OCI-LY1 (cell line): ENCODE measurements at regions not wholly inside any gene's neighbourhood (a gene's known extent, or its start where the extent isn't known, plus 50 kb on each side); places are given as distances from the start of the nearest gene placed in this dataset.

Experiments
- EZH2 ChIP-seq: fragments of 200-600 bp; sonication (generic), shearing (Covaris generic); IDR thresholded peaks from 2 replicates; pipeline ENCODE4 v1.8.0; 2017; ENCODE audit warnings: borderline replicate concordance, mixed run types, mild to moderate bottlenecking, antibody characterized with exemption, low read length, moderate library complexity, mixed read lengths
- TF ChIP-seq, protein P1 (sequence below): fragments of 200-600 bp; sonication (generic), shearing (Covaris generic); IDR thresholded peaks from 2 replicates; pipeline ENCODE4 v1.5.1; 2017; ENCODE audit warnings: mild to moderate bottlenecking, antibody characterized with exemption, low read length, moderate library complexity, mixed read lengths

DNA sequence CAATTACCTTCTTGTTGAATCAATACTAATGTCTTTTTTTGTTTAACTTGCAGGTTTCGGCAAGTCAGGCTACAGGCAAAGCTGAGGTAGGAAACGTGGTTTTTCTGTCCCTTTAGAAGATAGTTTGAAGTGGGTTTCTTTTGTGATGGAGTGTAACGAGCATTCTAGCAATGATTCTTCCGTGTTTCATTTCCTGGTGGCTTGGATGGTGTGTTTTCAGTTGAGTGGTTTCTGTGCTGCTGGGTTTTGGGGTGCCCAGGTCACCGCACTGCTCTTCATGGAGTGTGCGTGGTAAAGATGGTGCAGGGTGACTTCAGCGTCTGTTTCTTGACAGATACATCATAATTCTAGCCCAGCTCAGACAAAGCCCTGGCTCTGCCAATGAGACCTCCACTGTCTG is 769.7 kb upstream of the EEF2KMT start:
- TF ChIP-seq, protein P1, sequence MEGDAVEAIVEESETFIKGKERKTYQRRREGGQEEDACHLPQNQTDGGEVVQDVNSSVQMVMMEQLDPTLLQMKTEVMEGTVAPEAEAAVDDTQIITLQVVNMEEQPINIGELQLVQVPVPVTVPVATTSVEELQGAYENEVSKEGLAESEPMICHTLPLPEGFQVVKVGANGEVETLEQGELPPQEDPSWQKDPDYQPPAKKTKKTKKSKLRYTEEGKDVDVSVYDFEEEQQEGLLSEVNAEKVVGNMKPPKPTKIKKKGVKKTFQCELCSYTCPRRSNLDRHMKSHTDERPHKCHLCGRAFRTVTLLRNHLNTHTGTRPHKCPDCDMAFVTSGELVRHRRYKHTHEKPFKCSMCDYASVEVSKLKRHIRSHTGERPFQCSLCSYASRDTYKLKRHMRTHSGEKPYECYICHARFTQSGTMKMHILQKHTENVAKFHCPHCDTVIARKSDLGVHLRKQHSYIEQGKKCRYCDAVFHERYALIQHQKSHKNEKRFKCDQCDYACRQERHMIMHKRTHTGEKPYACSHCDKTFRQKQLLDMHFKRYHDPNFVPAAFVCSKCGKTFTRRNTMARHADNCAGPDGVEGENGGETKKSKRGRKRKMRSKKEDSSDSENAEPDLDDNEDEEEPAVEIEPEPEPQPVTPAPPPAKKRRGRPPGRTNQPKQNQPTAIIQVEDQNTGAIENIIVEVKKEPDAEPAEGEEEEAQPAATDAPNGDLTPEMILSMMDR = no peak
- TF ChIP-seq EZH2 = no peak
